ENCODE measurements at regions not wholly inside any gene's neighbourhood (a gene's known extent, or its start where the extent isn't known, plus 50 kb on each side); places are given as distances from the start of the nearest gene placed in this dataset.

- no peak for DNase-seq
Measured at GRCh38 chr16:27720731-27721530, 171.0 kb downstream of the KATNIP start.

GRCh38 chr16:27721531-27722181, 171.7 kb downstream of the KATNIP start:
- no peak for DNase-seq

- no peak for DNase-seq
Measured at GRCh38 chr16:27722207-27722606, 172.3 kb downstream of the KATNIP start.

- DNase-seq = no peak
Measured at GRCh38 chr16:27722892-27723450, 173.0 kb downstream of the KATNIP start.

- DNase-seq = peak; percentile 61
Measured at GRCh38 chr16:27723711-27724481, 174.0 kb downstream of the KATNIP start.

- peak; percentile 51 for DNase-seq
Measured at GRCh38 chr16:27724482-27725235, 174.7 kb downstream of the KATNIP start.

- no peak for DNase-seq
Measured at GRCh38 chr16:27725236-27726000, 175.5 kb downstream of the KATNIP start.

- no peak for DNase-seq
Measured at GRCh38 chr16:27726621-27727261, 176.8 kb downstream of the KATNIP start.

- no peak for DNase-seq
Measured at GRCh38 chr16:27727941-27728340, 178.0 kb downstream of the KATNIP start.

GRCh38 chr16:27728691-27729090, 178.7 kb downstream of the KATNIP start:
- DNase-seq = no peak

GRCh38 chr16:27729516-27730304, 179.8 kb downstream of the KATNIP start:
- no peak for DNase-seq

- no peak for DNase-seq
Measured at GRCh38 chr16:27730661-27731210, 180.8 kb downstream of the KATNIP start.

GRCh38 chr16:27735031-27735430, 185.1 kb downstream of the KATNIP start:
- no peak for DNase-seq

GRCh38 chr16:27736431-27736830, 186.5 kb downstream of the KATNIP start:
- no peak for DNase-seq

GRCh38 chr16:27737513-27737912, 187.6 kb downstream of the KATNIP start:
- no peak for DNase-seq
